ENCODE measurements at regions not wholly inside any gene's neighbourhood (a gene's known extent, or its start where the extent isn't known, plus 50 kb on each side); places are given as distances from the start of the nearest gene placed in this dataset.

- no peak for TF ChIP-seq EZH2 (IDR thresholded peaks at IDR 0.05; ENCODE audit: borderline replicate concordance)
- TF ChIP-seq, protein P1, sequence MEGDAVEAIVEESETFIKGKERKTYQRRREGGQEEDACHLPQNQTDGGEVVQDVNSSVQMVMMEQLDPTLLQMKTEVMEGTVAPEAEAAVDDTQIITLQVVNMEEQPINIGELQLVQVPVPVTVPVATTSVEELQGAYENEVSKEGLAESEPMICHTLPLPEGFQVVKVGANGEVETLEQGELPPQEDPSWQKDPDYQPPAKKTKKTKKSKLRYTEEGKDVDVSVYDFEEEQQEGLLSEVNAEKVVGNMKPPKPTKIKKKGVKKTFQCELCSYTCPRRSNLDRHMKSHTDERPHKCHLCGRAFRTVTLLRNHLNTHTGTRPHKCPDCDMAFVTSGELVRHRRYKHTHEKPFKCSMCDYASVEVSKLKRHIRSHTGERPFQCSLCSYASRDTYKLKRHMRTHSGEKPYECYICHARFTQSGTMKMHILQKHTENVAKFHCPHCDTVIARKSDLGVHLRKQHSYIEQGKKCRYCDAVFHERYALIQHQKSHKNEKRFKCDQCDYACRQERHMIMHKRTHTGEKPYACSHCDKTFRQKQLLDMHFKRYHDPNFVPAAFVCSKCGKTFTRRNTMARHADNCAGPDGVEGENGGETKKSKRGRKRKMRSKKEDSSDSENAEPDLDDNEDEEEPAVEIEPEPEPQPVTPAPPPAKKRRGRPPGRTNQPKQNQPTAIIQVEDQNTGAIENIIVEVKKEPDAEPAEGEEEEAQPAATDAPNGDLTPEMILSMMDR (IDR thresholded peaks at IDR 0.05; ENCODE audit: poor library complexity): no peak
Observed at GRCh38 chr2:120787822-120788700, 52.4 kb downstream of the GLI2 start.
